HG03558 (cell line): ENCODE measurements at regions not wholly inside any gene's neighbourhood (a gene's known extent, or its start where the extent isn't known, plus 50 kb on each side); places are given as distances from the start of the nearest gene placed in this dataset.
A peak's percentile ranks its signal among the peaks of the same experiment; 100 is the strongest.
"Not testable (repeated sequence)": the region's sequence is repeated elsewhere in the genome, so short reads cannot be mapped to it uniquely, and the experiment has no call there.

Source experiments
- ATAC-seq: cut with Tn5 transposase; IDR thresholded peaks from one replicate; pipeline ENCODE4 v1.9.1; 2021; ENCODE audit warnings: moderate number of reproducible peaks; ENCODE audit not compliant: unreplicated experiment; ENCODE audit errors: extremely low read depth

DNA sequence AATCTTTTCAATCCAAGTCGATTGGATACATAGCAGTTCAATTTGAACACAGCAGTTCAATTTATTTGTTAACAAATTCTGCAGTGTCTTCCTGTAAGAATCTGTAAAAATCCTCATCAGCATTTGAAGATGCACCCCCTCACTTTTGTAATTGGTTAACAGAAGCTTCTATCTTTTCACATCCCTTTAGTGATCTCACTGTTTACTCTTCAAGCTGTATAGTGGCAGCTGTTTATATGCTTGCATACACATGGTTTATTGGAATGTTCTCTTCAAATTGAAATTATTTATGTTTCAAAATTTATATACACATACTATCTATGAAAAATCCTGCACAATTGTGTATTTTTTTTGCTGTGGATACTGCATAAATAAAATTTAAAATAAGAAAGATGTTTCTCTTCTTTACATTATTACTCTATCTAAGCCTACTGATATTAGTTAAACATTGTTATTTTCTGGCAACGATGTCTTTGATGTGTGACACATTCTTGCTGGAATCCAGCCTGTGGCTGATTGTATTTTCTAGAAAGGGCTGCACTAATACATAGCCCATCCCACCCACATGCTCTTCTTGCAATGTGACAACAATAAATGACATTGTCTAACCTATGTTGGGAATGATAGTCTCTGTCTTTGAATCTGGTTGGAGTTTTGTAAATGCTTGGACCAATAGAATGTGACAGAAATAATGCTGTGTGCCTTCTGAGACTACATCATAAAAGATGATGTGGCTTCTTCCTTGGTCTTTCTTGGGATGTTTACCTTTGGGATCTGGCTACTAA, 573.0 kb downstream of the CD109 start:
- no peak for ATAC-seq

DNA sequence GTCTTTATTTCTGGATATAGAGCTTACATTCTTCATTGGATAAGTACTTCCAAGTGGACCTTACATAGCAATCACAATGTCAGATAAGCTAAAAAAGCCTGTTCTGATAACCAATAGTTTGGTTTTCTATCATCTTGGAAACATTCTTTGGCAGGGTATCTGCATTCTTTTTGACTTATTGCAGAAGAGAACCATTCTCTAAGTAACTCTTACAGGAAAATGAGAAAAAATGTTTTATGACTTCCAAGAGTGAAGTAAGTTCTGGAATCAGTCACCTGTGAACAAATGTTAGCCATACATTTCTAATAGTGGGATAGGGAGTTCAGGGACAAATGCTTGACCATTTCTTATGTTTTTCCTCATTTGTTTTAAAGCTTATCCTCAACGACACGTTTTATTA, 564.0 kb downstream of the CD109 start:
- no peak for ATAC-seq

DNA sequence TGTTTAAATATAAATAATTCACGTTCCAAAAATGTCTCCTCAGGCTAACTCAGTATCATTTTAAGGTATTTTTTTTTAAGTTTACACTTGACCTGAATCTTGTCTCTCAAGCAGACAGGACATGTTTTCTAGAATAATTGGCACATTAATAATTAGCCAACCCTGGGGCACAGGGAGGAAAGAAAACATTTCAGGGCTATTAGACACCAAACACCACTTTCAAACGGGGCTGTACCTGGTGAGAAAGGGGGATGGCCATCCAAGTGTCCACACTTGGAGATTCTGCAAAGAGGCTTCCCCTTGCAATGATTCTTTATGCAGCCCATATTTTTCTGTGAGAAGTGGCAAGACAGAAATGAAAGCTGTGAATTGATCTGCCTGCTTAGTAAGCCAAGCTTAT, 560.8 kb downstream of the CD109 start:
- no peak for ATAC-seq

DNA sequence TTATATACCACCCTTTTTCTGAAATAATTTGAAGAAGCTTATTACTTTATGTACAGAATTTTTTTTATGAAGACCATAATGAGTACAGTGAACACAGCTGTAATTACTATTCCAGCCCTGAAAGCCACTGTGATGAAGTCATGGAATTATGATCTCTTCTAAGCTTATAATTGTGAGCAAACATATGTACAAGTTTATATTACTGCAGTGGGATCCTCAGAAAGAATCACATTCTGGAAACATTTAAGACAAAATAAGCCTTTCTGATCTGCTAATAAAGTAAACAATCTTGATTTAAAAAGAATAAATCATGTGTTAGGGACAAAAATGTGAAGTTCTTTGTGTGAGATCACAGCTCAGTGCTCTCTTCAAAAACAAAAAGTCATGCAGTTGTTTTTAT, 560.4 kb downstream of the CD109 start:
- no peak for ATAC-seq

DNA sequence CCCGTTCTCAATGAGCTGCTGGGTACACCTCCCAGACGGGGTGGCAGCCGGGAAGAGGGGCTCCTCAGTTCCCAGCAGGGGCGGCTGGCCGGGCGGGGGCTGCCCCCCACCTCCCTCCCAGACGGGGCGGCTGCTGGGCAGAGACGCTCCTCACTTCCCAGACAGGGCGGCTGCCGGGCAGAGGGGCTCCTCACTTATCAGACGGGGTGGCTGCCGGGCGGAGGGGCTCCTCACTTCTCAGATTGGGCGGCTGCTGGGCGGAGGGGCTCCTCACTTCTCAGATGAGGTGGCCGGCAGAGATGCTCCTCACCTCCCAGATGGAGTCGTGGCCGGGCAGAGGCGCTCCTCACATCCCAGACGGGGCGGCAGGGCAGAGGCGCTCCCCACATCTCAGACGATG, 559.0 kb downstream of the CD109 start:
- ATAC-seq, result not testable (repeated sequence)

DNA sequence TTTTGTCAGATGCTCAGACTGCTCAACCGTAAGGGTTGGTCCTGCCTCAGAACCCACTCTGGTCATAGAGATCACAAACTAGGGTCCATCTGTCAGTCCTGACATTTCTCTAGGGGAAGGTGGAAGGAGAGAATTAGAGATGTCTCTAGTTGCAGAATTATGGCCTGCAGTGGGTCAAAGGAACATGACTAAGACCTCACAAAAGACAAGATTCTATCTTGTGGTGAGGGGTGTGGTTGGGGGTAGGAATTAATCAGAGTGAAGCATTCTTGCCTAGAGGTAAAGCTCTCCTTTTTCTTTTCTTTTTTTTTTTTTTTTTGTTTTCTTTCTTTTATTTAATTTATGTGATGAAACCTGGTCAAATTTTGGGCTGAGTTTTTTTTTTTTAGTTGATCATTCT, 558.1 kb downstream of the CD109 start:
- not testable (repeated sequence) for ATAC-seq

DNA sequence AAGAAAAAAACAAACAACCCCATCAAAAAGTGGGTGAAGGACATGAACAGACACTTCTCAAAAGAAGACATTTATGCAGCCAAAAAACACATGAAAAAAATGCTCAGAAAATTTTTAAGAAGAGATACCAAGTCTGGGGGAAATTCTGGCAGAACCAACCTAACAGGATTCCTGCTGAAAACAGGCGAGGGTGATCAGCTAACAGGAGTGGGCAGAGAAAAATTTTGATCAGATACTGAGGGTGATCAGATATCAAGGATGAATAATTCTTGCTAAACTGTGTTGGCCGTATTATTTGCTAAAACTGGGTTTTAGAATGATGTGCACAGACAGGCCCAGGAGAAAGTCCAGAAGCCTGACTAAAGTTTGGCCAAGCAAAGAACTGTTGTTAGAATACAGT, 557.3 kb downstream of the CD109 start:
- no peak for ATAC-seq

DNA sequence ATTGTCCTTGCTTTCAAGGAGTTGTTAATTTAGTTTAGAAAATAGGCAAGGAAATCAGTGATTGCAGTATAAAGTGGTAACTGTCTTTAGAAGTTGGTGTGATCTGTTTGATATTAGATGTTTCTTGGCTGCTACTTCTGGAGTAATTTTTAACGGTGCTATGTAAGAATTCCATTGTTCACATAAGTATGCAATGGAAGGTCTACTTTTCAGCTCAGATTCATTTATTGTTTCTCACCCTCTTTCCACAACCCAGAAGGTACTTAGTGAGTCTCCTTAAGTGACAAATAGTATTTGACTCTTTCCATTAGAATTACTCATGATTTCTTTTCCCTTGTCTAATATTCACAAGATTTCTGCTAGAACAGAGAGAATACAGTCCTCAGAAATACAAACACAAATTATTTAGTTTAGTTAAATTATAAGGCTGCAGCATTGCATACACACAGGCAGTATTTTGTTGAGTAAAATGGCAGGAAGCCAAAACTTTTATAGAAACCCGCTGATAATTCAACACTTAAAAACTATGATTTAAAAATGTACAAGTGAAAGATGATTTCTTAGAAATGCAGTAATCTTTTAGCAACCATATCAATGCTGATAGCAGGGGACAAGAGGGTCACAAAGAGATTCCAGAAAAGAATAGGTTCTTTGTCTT, 554.3 kb downstream of the CD109 start:
- ATAC-seq, result no peak

DNA sequence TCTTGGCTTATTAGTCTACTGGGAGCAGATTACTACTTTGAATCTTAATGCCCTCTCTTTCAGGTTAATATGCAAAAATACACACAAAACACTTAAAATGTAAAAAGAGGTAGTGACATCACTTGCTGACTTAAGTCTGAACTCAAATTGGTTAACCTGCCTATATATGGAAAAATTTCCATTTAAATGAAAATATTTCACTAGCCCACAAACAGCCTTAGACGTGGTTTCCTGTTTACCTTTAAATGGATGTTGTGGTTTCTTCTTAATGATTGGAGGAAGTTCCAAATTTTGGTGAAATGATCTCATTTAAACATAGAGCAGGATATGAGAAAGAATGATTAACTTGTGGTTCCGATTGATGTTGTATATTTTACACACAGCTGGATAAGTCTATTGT, 553.7 kb downstream of the CD109 start:
- ATAC-seq, result peak; percentile 64

DNA sequence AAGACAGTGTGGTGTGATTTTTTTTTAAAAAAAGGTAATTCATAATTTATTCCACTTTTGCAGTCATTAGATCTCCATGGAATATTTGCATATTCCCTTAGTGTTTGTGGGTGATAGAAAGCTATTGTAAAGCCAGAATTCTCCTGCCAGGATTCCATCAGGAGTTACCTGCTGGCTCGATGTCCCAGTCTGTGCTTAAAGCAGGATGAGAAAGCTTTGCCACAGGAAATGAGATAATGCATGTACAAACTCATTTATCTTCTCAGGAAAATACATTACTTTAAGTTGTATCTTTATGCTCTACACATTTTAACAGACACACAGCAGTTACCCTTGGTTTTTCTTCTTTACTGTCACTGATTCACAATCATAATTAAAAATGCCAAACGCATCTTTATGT, 553.0 kb downstream of the CD109 start:
- ATAC-seq, result no peak

DNA sequence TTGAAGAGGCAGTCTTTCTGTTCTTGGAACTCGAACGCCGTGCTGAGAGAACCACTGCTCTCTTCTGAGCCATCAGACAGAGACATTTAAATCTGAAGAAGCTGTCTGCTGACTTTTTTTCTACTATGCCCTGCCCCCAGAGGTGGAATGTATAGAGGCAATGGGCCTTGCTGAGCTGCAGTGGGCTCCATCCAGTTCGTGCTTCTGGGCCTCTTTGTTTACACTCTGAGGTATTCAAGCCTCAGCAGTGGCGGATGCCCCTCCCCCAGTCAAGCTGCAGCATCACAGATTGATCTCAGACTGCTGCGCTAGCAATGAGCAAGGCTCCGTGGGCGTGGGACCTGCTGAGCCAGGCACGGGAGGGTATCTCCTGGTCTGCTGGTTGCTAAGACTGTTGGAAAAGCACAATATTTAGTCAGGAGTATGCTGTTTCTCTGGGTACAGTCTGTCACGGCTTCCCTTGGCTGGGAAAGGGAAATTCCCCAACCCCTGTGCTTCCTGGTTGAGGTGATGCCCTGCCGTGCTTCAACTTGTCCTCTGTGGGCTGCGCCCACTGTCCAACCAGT, 526.8 kb downstream of the CD109 start:
- no peak for ATAC-seq

DNA sequence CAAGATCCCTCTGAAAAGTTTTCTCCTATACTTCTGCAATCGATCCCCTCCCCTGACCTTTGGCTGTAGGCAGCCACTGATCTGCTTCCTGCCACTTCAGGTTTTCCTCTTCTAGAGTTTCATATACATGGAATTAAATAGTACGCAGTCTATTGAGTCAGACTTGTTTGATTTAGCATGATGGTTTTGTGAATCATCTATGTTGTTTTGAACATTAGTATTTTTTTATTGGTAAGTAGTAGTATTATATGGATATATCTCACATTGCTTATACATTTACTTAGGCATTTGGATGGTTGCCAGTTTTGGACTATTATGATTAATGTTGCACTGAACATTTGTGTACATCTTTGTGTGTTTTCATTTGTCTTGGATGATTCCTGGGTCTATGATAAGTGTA, 518.0 kb downstream of the CD109 start:
- no peak for ATAC-seq

DNA sequence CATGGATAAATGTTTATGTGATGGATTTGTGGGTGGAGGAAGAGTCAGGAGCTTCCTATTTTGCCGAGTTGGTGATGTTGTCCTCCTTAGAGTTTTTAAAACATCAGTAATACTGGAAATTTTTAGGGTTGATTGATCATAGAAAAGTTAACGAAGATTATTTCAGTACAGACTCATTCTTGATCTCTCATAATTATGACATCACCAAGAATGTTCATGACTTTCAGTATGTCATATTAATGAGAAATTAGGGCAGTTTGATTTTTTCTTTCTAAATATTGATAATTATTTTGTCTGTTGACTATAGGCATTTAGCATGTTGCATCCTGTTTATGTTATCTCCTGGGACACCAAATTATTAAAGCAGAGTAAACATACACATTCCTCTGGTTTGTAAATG, 512.2 kb downstream of the CD109 start:
- no peak for ATAC-seq

DNA sequence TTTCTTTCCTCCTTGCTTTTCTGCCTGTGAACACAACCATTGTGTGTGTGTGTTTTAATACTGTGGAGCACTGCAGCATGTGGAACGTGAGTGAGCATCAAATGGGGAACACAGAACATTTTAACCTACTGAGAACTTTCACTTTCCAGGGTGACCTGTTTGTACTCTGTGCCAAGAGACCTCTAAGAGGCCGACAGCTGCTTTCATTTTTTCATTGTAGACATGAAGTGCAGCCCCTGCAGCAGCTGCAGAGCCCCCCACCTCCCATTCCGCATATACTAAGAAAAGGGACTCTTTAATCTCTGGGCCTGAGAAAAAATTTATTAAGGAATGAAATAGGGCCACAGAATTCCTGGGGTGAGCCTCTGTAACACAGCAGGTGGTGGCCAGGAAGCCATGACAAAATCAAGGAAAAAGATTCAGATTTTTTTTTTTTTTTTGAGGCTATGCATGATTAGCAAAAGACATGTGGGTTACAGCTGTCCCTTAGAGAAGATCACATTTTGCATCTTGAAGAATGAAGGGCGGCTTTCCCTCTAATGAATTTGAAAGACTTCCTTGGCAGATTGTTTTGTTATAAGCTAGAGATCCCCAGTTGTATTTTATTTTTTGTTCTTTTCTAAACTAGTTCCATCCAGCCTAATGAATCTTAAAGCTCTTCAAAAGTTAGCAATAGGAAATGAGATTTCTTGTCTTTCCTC, 503.4 kb downstream of the CD109 start:
- no peak for ATAC-seq

DNA sequence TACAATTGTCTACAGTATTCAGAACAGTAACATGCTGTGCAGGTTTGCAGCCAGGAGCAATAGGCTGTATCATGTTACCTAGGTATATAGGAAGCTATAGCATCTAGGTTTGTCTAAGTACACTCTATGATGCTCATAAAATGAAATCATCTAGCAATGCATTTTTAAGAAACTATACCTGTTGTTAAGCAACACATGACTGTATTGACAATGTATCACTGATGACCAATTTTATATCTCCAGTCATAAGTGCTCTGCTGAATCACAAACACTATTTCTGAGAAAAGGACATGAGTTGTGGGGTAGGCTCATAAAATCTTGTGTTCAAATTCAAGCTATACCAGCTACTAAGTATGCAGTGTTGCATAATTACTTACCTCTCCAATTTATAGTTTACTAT, 501.3 kb downstream of the CD109 start:
- ATAC-seq, result no peak

DNA sequence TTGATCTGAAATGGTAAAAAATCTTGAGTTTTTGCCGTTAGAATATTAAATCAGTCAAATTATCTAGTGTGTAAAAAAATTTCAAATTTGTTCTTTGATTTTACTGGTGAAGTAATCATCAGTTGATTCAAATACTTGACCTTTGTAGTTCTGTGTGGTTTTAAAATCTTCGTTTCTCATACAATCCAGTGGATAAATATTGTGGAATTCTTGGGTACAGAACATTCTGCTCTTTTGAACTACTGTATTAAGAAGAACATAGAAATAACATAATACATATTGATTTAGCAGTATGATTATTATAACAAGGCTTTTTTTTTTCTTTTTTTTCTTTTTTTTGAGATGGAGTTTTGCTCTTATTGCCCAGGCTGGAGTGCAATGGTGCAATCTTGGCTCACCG, 491.8 kb downstream of the CD109 start:
- ATAC-seq, result no peak

DNA sequence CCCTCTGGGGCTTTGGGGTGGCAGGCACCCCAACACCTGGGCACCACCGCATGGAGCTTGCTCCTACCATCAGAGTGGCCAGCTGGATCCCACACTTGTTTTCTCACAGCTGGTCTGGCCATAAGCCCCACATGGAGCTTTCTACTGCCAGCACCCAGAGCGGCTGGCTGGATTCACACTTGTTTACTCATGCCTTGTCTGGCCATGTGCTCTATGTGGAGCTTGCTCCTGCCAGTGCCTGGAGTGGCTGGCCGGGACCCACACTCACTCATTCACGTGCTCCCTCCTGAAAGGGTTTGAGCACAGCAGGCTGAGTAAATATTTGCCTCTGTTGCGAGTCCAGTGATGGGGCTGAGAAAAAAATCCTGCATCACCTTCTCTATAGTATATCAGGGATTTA, 487.0 kb downstream of the CD109 start:
- ATAC-seq, result no peak

DNA sequence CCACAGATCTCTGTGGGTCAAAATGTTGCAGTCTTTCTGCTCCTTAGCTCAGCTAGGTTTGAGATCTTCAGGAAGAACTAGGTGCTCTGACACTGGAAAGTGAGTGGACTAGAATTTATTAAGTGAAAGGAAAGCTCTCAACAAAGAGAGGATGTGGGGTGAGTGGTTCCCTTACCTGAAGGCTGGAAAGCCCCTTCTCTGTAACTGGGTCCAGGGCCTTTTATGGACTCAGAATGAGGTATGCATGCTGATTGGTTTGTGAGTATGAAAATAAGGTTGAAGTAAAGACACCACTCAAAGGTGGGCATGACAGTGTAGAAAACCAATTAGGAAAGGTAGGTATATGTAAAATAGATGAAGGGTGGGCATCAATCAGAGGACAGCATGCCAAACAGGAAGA, 485.5 kb downstream of the CD109 start:
- ATAC-seq, result no peak

DNA sequence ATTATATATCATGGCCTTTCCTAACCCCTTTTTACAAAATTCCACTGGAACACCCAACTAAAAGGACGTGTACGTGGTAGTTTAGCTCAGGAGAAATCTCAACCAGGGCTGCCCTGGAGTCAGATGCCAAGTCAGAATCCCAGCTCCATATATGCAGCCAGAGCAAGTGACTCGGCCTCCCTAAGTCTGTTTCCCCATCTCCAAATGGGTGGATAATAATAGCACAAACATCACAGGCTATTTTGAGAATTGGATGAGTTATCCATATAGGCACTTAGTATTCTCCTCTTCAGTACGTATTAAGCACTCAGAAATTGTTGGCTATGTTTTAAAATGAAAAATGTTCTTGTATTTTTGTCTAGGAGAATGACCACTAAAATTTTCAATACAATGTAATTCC, 481.5 kb downstream of the CD109 start:
- ATAC-seq, result no peak

DNA sequence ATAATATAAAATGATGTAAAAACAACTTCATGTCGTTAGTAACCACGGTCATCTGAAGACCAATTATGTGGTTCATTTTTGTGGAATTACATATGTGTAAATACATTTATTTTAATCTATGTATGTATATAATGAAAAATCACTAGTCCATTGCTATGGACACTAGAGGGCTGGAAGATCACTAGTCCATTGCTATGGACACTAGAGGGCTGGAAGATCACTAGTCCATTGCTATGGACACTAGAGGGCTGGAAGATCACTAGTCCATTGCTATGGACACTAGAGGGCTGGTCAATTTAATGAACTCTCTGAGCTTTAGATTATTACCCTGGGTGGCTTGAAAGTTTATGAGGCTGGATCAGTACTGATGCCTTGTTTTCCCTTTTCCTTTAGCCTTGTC, 474.5 kb downstream of the CD109 start:
- ATAC-seq, result not testable (repeated sequence)

DNA sequence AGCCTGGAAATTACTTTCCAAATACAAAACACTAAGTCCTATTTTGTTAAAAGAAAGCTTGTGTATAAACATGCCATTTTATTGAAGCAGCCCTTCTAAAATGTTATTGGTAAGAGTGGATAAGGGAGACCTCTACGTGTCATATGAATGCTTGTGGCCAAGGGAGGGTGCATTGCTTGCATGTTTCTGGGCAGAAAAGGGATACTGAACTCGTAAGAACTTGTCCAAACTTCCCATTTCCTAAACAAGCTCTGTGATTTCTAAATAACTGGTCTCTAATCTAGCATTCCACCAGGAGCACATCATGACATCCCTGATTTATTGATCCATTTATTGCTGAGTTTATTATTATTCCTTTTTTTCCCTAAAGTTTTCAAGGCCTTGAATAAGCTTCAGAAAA, 474.1 kb downstream of the CD109 start:
- ATAC-seq, result no peak
